GM19023 (cell line): ENCODE measurements at regions not wholly inside any gene's neighbourhood (a gene's known extent, or its start where the extent isn't known, plus 50 kb on each side); places are given as distances from the start of the nearest gene placed in this dataset.

Source experiments
- ATAC-seq: cut with Tn5 transposase; IDR thresholded peaks from one replicate; pipeline ENCODE4 v1.9.1; 2021; ENCODE audit warnings: mild to moderate bottlenecking, moderate library complexity; ENCODE audit not compliant: unreplicated experiment

- ATAC-seq, result no peak
These were observed 132.9 kb upstream of the GUCY1A2 start for GRCh38 chr11:107151158-107151557.

DNA sequence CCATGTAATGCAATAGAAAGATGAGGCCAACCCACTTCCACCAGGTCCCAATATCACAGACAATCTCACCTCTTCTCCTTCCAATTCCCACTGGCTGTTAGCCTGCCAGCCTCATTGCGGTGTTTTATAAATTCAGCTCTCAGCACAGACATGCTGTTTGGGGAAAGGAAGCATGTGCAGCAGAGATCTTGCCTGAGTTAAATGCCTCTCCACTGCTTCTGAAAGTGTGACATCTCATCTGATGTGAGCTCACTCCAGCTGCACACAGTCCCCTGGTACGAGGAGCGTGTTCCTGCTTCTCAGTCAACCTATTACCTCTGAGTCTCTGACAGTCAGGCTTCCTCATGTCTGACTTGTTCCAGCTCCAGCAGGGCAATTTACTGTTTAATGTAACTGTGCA lies 122.7 kb upstream of the GUCY1A2 start:
- no peak for ATAC-seq

DNA sequence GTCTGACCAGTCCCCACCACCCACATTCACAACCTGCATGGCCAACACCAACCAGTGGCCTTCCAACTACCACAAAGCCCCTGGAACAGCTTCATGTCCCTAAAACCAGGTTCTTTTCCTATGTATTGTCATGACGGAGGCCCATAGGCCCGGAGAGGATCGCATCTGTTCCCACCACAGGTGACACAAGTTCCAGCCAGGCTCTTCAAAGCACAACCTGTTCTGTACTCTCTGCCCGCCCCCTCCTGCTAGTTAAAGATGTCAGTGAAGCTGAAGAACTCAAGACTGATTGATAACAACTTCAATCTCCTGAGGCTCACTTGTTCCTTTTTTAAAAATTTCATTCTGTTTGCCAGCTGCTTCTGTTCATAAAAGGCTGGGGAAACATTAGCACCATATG lies 121.1 kb upstream of the GUCY1A2 start:
- no peak for ATAC-seq

- ATAC-seq, result no peak
These were observed 118.6 kb upstream of the GUCY1A2 start for GRCh38 chr11:107136892-107137291.

GRCh38 chr11:107131756-107132155 lies 113.5 kb upstream of the GUCY1A2 start:
- ATAC-seq, result no peak

GRCh38 chr11:107123022-107123421 lies 104.7 kb upstream of the GUCY1A2 start:
- ATAC-seq, result no peak

GRCh38 chr11:107118025-107118720 lies 99.9 kb upstream of the GUCY1A2 start:
- ATAC-seq, result no peak

GRCh38 chr11:107116358-107116757 lies 98.1 kb upstream of the GUCY1A2 start:
- ATAC-seq, result no peak

- ATAC-seq, result no peak
These were observed 84.6 kb upstream of the GUCY1A2 start for GRCh38 chr11:107102692-107103477.

DNA sequence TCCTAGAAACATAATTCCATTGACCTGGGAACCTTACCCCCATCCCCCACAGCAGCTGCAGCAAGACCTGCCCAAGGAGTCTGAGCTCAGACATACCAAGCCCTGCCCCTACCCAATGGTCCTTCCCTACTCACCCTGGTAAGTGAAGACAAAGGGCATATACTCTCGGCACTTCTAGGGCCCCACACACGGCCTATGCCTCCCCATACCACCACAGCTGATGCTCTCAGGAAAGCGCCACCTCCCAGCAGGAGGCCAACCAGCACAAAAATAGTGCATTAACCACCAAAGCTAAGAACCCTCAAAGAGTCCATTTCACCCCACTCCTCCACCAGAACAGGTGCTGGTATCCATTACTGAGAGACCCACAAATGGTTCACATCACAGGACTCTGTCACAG lies 74.4 kb upstream of the GUCY1A2 start:
- no peak for ATAC-seq

- no peak for ATAC-seq
These were observed 60.1 kb upstream of the GUCY1A2 start for GRCh38 chr11:107078375-107078774.

DNA sequence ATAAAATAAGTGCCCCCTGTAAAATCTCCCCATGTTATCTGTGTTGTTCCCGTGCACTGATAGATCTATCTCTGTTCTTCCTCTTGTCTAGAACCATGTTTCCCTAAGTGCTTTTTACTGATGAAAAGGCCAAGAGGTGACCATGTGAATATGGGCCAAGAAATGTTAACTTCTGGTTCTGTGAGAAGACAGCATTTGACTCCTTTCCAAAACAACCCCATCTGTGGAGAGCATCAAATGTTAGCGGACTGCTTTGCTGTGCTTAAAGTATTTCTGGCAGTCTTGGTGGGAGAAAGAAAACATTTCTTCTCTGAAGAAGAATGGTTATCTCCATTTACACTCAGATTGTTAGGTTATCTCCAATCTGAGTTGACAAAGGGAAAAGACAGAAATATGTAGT lies 58.6 kb upstream of the GUCY1A2 start:
- no peak for ATAC-seq

GRCh38 chr11:107071129-107071528 lies 52.9 kb upstream of the GUCY1A2 start:
- ATAC-seq, result no peak
